HG03571 (cell line): ENCODE measurements at regions not wholly inside any gene's neighbourhood (a gene's known extent, or its start where the extent isn't known, plus 50 kb on each side); places are given as distances from the start of the nearest gene placed in this dataset.

Experiments used
- ATAC-seq: cut with Tn5 transposase; IDR thresholded peaks from one replicate; pipeline ENCODE4 v1.9.1; 2021; ENCODE audit not compliant: unreplicated experiment

GRCh38 chr4:19915276-19915675, 336.4 kb upstream of the SLIT2 start:
- ATAC-seq, result no peak

GRCh38 chr4:19913650-19914049, 338.1 kb upstream of the SLIT2 start:
- no peak for ATAC-seq

DNA sequence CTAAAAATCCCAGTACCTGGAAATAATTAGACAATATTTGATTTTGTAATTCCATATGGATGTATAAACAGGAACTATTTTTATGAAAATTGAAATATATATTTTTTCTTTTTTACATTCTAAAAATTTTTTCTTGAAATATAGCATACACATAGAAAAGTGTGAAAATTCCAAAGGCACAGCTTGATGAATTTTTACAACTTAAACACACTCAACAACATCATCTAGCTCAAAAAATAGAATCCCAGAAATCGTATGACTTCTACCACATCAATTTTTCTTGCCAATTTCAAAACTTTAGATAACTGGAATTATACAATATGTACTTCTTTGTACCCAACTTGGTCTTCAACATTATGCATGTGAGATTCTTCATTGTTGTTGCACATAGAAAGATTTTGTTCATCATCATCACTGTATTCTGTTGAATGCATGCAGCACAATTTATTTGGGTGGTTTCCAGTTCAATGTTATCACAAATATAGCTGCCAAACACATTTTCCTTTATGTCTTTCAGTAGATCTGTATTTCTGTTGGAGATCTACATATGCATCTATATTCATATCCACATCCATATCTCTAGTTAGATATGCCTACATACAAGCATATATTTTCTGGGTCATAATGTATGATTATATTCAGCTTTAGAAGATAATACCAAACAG, 340.7 kb upstream of the SLIT2 start:
- no peak for ATAC-seq

DNA sequence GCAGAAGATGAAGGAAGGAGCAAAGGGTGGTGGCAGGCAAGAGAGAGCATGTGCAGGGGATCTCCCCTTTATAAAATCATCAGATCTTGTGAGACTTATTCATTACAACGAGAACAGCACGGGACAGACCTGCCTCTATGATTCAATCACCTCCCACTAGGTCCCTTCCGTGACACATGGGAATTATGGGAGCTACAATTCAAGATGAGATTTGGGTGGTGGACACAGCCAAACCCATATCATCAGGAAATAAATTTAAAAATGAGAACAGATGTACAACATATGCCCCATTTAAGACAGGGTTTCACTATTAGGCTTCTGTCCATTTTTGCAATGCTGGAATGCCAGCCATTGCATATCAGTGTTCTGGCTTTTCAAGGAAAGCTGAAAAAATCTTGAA, 346.7 kb upstream of the SLIT2 start:
- ATAC-seq, result no peak

DNA sequence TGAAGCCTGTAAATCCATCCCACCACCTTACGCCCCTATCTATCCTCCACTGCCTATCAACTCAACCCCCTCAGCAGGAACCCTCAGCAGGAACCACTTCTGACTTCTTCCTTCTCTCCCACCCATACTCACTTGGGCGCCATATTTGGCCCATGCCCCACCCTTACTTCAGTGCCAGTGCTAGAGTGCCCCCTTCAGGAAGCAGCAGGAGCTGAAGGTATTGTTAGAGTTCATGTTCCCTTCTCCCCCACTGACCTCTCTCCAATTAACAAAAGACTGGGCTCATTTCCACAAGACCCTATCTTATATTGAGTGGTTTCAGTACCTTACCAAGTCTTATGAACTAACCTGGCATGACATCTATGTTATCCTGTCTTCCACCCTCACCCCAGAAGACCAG, 363.1 kb upstream of the SLIT2 start:
- ATAC-seq, result no peak

GRCh38 chr4:19883841-19884240, 367.9 kb upstream of the SLIT2 start:
- ATAC-seq, result no peak

GRCh38 chr4:19880206-19880605, 371.5 kb upstream of the SLIT2 start:
- no peak for ATAC-seq

GRCh38 chr4:19879330-19879729, 372.4 kb upstream of the SLIT2 start:
- ATAC-seq, result no peak

DNA sequence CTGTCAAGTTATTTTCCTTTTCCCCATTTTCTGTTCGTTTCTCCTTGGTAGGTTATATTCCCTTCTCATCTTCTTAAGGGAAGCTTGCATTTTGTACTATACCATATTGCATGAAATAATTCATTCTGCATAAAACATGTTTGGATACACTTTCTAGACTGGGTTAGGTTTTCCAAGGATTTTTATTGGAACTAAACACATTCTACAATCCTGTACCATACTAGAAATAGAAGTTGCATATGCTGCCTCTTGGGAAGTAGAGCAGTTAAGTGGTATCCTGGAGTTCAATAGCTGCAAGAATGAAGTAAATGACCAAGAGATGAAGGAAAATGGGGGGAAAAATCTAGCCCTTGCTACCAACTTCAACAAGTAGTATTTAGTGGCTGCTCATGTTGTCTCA, 393.7 kb upstream of the SLIT2 start:
- no peak for ATAC-seq

DNA sequence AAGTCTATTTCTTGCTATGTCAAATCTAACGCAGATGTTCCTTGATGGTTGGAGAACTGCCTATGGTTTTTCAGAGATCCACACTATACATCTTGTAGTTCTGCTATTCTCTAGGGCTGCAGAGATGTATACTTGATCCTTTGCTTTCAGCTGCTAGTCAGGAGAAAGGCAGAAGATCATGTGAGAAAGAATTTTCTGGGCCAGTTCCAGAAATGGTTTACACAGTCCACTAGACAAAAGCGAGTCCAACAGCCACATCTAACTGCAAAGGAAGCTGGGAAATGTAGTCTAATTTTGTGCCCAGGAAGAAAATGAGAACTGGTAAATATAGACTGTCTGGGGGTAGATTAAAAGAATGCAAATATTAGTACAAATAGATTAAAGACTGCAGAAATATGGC, 394.3 kb upstream of the SLIT2 start:
- ATAC-seq, result no peak

GRCh38 chr4:19850909-19851308, 400.8 kb upstream of the SLIT2 start:
- ATAC-seq, result no peak

DNA sequence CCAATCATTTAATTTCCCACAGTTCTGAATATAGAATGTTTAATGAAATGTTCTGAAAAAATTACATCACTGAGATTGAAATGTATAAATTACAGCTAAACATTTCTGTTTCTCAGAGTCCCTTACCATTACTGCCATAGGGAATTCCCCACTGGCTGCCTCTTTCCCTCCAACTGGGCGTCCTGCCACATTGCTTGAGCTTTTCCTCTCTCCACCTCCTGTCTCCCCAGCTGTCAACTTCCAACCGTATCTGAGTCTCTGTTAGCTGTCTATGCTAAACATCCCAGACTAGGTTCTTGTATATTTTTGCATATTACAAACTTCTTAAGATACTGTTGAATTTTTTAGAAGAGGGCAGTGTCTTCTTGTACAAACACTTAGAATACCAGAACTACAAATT, 407.3 kb upstream of the SLIT2 start:
- ATAC-seq, result no peak

GRCh38 chr4:19842471-19842870, 409.2 kb upstream of the SLIT2 start:
- no peak for ATAC-seq

GRCh38 chr4:19838858-19839257, 412.8 kb upstream of the SLIT2 start:
- ATAC-seq, result no peak

DNA sequence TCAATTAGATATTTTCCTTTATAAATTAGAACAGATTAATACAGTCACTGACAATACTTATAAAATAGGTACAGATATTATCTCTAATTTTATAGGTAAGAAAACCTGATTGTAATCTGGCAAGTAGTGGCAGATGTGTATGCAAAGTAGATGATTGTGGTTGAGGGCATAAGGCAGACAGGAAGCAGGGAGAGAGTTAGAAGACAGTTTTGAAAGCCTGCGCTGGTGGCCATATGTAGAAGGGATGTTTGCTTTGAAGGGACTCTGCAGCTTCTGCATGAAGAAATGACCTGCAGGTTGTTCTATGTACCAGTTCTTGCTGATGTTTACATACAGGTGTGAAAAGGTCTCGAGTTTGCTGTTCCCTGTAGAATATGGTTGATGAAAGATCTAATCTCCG, 416.3 kb upstream of the SLIT2 start:
- no peak for ATAC-seq

- ATAC-seq, result no peak
These were observed 419.3 kb upstream of the SLIT2 start for GRCh38 chr4:19832411-19832810.

DNA sequence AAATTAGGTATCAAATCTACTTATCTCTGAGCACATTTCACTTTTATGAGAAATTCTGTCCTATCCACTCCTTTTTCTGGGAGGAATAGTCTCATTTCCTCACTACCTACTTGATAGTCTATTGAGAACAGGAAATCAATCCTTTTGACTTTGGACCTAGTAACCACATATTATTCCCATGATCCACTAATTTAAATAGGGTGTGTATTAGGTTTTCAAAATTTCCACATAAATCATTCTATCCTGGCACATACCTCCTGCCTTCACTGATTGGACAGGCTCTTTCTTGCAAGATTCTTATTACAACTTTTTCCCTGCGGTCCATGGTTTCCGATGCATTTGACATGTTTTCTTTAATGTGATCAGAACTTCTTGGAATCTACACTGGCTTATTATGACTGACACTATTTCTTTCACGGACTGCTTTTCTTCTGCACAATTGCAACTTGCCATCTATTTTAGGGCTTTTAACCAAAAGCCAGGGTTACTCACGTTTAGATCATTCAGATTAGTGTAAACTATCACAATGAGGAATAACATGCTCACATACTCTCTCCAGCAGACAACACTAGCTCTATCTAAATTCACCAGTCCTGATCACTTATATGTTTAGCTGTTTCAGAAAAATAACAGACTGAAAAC, 419.9 kb upstream of the SLIT2 start:
- ATAC-seq, result no peak

GRCh38 chr4:19829101-19829500, 422.6 kb upstream of the SLIT2 start:
- ATAC-seq, result no peak

DNA sequence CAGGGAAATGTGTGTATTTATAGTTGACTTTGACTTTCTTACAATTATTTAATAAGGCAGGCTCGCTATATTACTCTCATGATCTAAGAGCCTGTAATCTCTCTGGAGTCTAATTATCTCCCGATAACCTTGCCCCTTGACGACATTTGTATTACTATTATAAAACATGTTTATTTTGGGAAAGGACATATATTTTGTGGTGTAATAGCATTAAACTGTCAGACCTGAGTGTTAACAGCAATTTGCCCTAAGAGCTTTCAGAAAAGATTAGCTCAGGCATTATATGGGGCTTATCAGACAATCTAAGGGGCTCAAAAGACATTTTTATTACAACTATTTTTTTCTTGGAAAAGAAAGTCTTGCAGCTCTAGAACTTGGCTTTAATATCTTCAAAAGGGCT, 427.9 kb upstream of the SLIT2 start:
- ATAC-seq, result no peak

DNA sequence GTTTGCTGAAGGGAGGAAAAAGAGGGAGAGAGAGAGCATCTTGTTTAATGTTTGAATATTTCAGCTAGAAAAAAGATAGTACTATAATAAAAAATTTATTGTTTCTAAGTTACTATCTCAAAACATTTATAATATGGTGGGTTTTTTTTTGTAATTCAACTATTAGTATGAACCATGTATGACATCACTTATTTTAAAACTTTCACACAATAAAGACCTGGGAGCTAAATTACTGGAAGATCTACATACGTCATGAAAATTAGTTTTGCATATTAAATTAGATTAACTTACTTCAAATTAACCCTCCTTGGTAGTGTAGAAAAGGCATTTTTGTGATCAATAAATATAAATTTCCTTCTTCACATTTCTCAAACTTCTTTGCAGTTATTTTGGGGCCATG, 432.0 kb upstream of the SLIT2 start:
- no peak for ATAC-seq

DNA sequence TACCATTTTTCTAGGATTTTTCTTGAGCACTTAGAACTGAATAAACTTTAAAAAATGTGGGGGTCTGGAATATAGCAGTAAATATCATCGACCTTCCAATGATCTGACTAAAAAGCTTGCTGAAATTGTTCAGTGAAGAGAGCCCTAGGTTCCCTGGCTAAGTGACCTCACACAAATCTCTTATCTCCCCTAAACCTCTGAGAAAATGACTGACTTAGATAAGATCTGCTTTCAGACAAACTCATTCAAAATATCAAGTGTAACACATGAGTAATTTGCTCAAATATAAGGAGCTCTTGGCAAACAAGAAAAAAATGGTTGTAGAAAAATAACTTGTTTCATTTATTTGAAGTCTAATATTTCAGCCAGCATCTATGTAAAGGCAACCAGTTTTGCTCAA, 441.7 kb upstream of the SLIT2 start:
- no peak for ATAC-seq

DNA sequence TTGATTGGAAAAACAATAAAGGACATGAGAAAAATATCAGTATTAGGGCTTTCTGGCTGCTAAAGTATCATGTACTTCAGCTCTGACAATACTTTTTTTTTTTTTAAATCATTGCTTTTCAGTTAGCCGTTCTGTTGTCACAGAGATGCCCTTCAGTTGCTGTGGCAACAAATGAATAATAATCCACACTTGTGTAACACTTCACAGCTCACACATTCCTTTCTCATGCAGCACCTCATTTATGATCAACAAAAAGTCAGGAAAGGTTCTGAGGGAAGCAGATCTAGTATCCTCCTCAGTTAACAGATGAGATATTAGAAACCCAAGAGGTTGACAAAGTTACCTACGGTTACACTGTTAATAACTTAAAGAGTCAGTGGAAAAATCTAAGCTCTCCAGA, 444.2 kb upstream of the SLIT2 start:
- ATAC-seq, result no peak

- no peak for ATAC-seq
These were observed 444.8 kb upstream of the SLIT2 start for GRCh38 chr4:19806865-19807264.
